HEK293 (cell line): ENCODE measurements at regions not wholly inside any gene's neighbourhood (a gene's known extent, or its start where the extent isn't known, plus 50 kb on each side); places are given as distances from the start of the nearest gene placed in this dataset.

Experiments
- CTCF ChIA-PET: fragments of 350-600 bp; formaldehyde crosslinking; extraction: SDS; loops from one replicate; lab custom pipeline; 2021; ENCODE audit warnings: antibody characterized with exemption; lab: Yijun Ruan, JAX
- POLR2A ChIA-PET: fragments of 300-600 bp; formaldehyde crosslinking; extraction: SDS; loops from one replicate; lab custom pipeline; 2020; ENCODE audit warnings: antibody characterized with exemption, inconsistent platforms; lab: Yijun Ruan, JAX
- H3K27ac ChIP-seq: fragments of 200-500 bp; sonication (Bioruptor generic); 2 replicates; pipeline ENCODE4 v1.5.1; 2014; ENCODE audit warnings: low read depth, low read length, control low read depth, inconsistent platforms; ENCODE audit errors: extremely low read depth
- H3K36me3 ChIP-seq, 2 experiments: fragments of 200-500 bp in 1 of 2; sonication (Bioruptor generic) in 1 of 2; 1 replicate in 1 of 2; 2 replicates in 1 of 2; pipeline ENCODE4 v1.5.1; 2014 to 2017; ENCODE audit warnings: inconsistent platforms in 2 of 2, low read length in 2 of 2; ENCODE audit not compliant: control insufficient read depth in 2 of 2, insufficient read depth in 1 of 2
- H3K4me1 ChIP-seq: fragments of 200-500 bp; sonication (Bioruptor generic); 2 replicates; pipeline ENCODE4 v1.5.1; 2014; ENCODE audit warnings: mild to moderate bottlenecking, low read length, inconsistent platforms; ENCODE audit not compliant: control insufficient read depth, insufficient read depth
- H3K4me3 ChIP-seq: 2 replicates; pipeline ENCODE4 v1.5.1; 2011; ENCODE audit warnings: low read depth, mild to moderate bottlenecking, control low read depth, low read length, moderate library complexity
- H3K9me3 ChIP-seq: fragments of 200-500 bp; sonication (Bioruptor generic); 2 replicates; pipeline ENCODE4 v1.5.1; 2014; ENCODE audit warnings: low read depth, low read length, inconsistent platforms; ENCODE audit not compliant: control insufficient read depth, insufficient read depth
- FEZF1 ChIP-seq: fragments of 450-650 bp; formaldehyde crosslinking; IDR thresholded peaks from 2 replicates; pipeline ENCODE4 v1.5.1; 2016; ENCODE audit warnings: missing biosample characterization, missing genetic modification characterization
- KLF9 ChIP-seq: fragments of 450-650 bp; formaldehyde crosslinking; IDR thresholded peaks from 2 replicates; pipeline ENCODE4 v1.5.1; 2016; ENCODE audit warnings: missing biosample characterization, missing genetic modification characterization, low read depth
- MEIS1 ChIP-seq: sonication (generic); formaldehyde crosslinking; IDR thresholded peaks from 2 replicates; pipeline ENCODE4 v1.8.1; 2022; ENCODE audit warnings: missing genetic modification reagents, mild to moderate bottlenecking, borderline replicate concordance
- PBX3 ChIP-seq: sonication (generic); formaldehyde crosslinking; IDR thresholded peaks from 2 replicates; pipeline ENCODE4 v1.8.1; 2022; ENCODE audit warnings: mild to moderate bottlenecking, moderate library complexity, missing genetic modification reagents
- RBAK ChIP-seq: fragments of 450-650 bp; formaldehyde crosslinking; IDR thresholded peaks from 2 replicates; pipeline ENCODE4 v1.5.1; 2016; ENCODE audit warnings: missing biosample characterization, missing genetic modification characterization
- REPIN1 ChIP-seq: fragments of 450-650 bp; formaldehyde crosslinking; IDR thresholded peaks from 2 replicates; pipeline ENCODE4 v1.5.1; 2017; ENCODE audit warnings: missing biosample characterization, missing genetic modification characterization, low read depth
- SP2 ChIP-seq: fragments of 450-650 bp; formaldehyde crosslinking; IDR thresholded peaks from 2 replicates; pipeline ENCODE4 v1.5.1; 2016; ENCODE audit warnings: missing biosample characterization, missing genetic modification characterization
- ZBTB7A ChIP-seq: fragments of 450-650 bp; formaldehyde crosslinking; IDR thresholded peaks from 2 replicates; pipeline ENCODE4 v1.5.1; 2016; ENCODE audit warnings: low read depth, missing biosample characterization, missing genetic modification characterization
- ZFP37 ChIP-seq: fragments of 450-650 bp; formaldehyde crosslinking; IDR thresholded peaks from 2 replicates; pipeline ENCODE4 v1.5.1; 2016; ENCODE audit warnings: missing biosample characterization, missing genetic modification characterization
- ZNF10 ChIP-seq: fragments of 450-650 bp; formaldehyde crosslinking; IDR thresholded peaks from 2 replicates; pipeline ENCODE4 v1.5.1; 2017; ENCODE audit warnings: missing biosample characterization, missing genetic modification characterization
- ZNF146 ChIP-seq: fragments of 450-650 bp; formaldehyde crosslinking; IDR thresholded peaks from 2 replicates; pipeline ENCODE4 v1.5.1; 2016; ENCODE audit warnings: missing biosample characterization, missing genetic modification characterization
- ZNF184 ChIP-seq: fragments of 450-650 bp; IDR thresholded peaks from 2 replicates; pipeline ENCODE4 v1.5.1; 2018; ENCODE audit warnings: missing biosample characterization, mild to moderate bottlenecking, missing genetic modification characterization
- ZNF202 ChIP-seq: fragments of 450-650 bp; formaldehyde crosslinking; IDR thresholded peaks from 2 replicates; pipeline ENCODE4 v1.5.1; 2016; ENCODE audit warnings: missing biosample characterization, missing genetic modification characterization, borderline replicate concordance
- ZNF23 ChIP-seq: fragments of 450-650 bp; formaldehyde crosslinking; IDR thresholded peaks from 2 replicates; pipeline ENCODE4 v1.5.1; 2016; ENCODE audit warnings: missing biosample characterization, missing genetic modification characterization, borderline replicate concordance
- ZNF311 ChIP-seq: fragments of 450-650 bp; formaldehyde crosslinking; IDR thresholded peaks from 2 replicates; pipeline ENCODE4 v1.5.1; 2017; ENCODE audit warnings: missing biosample characterization, missing genetic modification characterization, borderline replicate concordance
- ZNF350 ChIP-seq: fragments of 450-650 bp; formaldehyde crosslinking; IDR thresholded peaks from 2 replicates; pipeline ENCODE4 v1.5.0; 2017; ENCODE audit warnings: missing biosample characterization, mild to moderate bottlenecking, missing genetic modification characterization
- ZNF398 ChIP-seq: fragments of 450-650 bp; formaldehyde crosslinking; IDR thresholded peaks from 2 replicates; pipeline ENCODE4 v1.5.1; 2017; ENCODE audit warnings: missing biosample characterization, missing genetic modification characterization
- ZNF561 ChIP-seq: fragments of 450-650 bp; IDR thresholded peaks from 2 replicates; pipeline ENCODE4 v1.5.1; 2018; ENCODE audit warnings: missing biosample characterization, missing genetic modification characterization, borderline replicate concordance
- ZNF76 ChIP-seq: fragments of 450-650 bp; formaldehyde crosslinking; IDR thresholded peaks from 2 replicates; pipeline ENCODE4; 2016; ENCODE audit warnings: low read depth, missing biosample characterization, missing genetic modification characterization, borderline replicate concordance
- ZNF830 ChIP-seq: fragments of 450-650 bp; IDR thresholded peaks from 2 replicates; pipeline ENCODE4 v1.5.0; 2018; ENCODE audit warnings: missing biosample characterization, missing genetic modification characterization, low read depth, mild to moderate bottlenecking, moderate library complexity
- TF ChIP-seq, protein P1 (sequence below): fragments of 450-650 bp; formaldehyde crosslinking; IDR thresholded peaks from 2 replicates; pipeline ENCODE4 v1.5.1; 2016; ENCODE audit warnings: missing biosample characterization, missing genetic modification characterization
- TF ChIP-seq, protein P2 (sequence below): fragments of 450-650 bp; formaldehyde crosslinking; IDR thresholded peaks from 2 replicates; pipeline ENCODE4 v1.5.1; 2016; ENCODE audit warnings: missing biosample characterization, missing genetic modification characterization
- TF ChIP-seq, protein P3 (sequence below): fragments of 450-650 bp; formaldehyde crosslinking; IDR thresholded peaks from 2 replicates; pipeline ENCODE4 v1.5.1; 2016; ENCODE audit warnings: missing biosample characterization, missing genetic modification characterization

DNA sequence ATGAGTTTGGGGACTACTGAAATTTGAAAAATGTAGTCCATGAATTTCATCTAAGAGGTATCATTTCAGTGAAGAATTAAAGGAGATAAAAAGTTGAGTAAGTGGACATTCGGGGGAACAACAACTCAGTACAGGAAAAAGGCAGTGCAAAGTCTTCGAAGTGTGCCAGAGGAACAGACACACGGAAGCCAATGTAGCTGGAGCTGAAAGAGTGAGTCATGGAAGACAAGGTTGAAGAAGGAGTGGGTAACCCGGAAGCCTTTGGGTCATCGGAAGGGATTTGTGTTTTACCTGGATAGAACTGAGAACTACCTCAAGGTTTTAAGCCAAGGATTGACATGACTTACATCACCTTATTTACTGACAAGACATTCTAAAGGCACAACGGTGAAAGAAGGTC lies 733.4 kb downstream of the NCAM2 start:
- no peaks in the 10 kb centered on the region for H3K36me3 ChIP-seq
- H3K4me3 ChIP-seq = no peak overlapping the region
- no peaks in the 10 kb centered on the region for H3K4me1 ChIP-seq
- TF ChIP-seq PBX3 (CRISPR knock-in tag) = no peak
- CTCF ChIA-PET = no interaction called here
- H3K9me3 ChIP-seq = no peaks in the 10 kb centered on the region
- POLR2A ChIA-PET = no interaction called here
- no peak overlapping the region for H3K27ac ChIP-seq

GRCh38 chr21:21734088-21734487 lies 735.9 kb downstream of the NCAM2 start:
- CTCF ChIA-PET = no interaction called here

GRCh38 chr21:21737186-21737585 lies 739.0 kb downstream of the NCAM2 start:
- Histone ChIP-seq H3K9me3 (no peaks in the 10 kb centered on the region), H3K4me3 (no peak overlapping the region), H3K27ac (no peak overlapping the region), H3K4me1 (no peaks in the 10 kb centered on the region), H3K36me3 (no peaks in the 10 kb centered on the region)
- POLR2A ChIA-PET = no interaction called here
- CTCF ChIA-PET = no interaction called here
- no peak for TF ChIP-seq ZNF202 (tag by site-specific recombination)
- no peak for TF ChIP-seq FEZF1 (tag by site-specific recombination)
- TF ChIP-seq ZBTB7A (tag by site-specific recombination) = no peak
- TF ChIP-seq REPIN1 (tag by site-specific recombination) = no peak
- TF ChIP-seq ZNF398 (tag by site-specific recombination) = no peak
- no peak for TF ChIP-seq RBAK (tag by site-specific recombination)
- no peak for TF ChIP-seq ZNF311 (tag by site-specific recombination)
- TF ChIP-seq ZNF146 (tag by site-specific recombination) = no peak
- no peak for TF ChIP-seq ZFP37 (tag by site-specific recombination)

More at GRCh38 chr21:21734088-21734487, 735.9 kb downstream of the NCAM2 start:
- TF ChIP-seq MEIS1 (CRISPR knock-in tag) (no peak), ZNF184 (tag by site-specific recombination) (no peak), ZNF830 (tag by site-specific recombination) (no peak), ZNF10 (no peak), ZNF561 (tag by site-specific recombination) (no peak), KLF9 (tag by site-specific recombination) (no peak), ZNF76 (tag by site-specific recombination) (no peak), ZNF23 (tag by site-specific recombination) (no peak), SP2 (no peak), ZNF350 (tag by site-specific recombination) (no peak), ZFP37 (tag by site-specific recombination) (no peak)
- TF ChIP-seq, protein P1, sequence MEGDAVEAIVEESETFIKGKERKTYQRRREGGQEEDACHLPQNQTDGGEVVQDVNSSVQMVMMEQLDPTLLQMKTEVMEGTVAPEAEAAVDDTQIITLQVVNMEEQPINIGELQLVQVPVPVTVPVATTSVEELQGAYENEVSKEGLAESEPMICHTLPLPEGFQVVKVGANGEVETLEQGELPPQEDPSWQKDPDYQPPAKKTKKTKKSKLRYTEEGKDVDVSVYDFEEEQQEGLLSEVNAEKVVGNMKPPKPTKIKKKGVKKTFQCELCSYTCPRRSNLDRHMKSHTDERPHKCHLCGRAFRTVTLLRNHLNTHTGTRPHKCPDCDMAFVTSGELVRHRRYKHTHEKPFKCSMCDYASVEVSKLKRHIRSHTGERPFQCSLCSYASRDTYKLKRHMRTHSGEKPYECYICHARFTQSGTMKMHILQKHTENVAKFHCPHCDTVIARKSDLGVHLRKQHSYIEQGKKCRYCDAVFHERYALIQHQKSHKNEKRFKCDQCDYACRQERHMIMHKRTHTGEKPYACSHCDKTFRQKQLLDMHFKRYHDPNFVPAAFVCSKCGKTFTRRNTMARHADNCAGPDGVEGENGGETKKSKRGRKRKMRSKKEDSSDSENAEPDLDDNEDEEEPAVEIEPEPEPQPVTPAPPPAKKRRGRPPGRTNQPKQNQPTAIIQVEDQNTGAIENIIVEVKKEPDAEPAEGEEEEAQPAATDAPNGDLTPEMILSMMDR = no peak
- TF ChIP-seq, protein P2, sequence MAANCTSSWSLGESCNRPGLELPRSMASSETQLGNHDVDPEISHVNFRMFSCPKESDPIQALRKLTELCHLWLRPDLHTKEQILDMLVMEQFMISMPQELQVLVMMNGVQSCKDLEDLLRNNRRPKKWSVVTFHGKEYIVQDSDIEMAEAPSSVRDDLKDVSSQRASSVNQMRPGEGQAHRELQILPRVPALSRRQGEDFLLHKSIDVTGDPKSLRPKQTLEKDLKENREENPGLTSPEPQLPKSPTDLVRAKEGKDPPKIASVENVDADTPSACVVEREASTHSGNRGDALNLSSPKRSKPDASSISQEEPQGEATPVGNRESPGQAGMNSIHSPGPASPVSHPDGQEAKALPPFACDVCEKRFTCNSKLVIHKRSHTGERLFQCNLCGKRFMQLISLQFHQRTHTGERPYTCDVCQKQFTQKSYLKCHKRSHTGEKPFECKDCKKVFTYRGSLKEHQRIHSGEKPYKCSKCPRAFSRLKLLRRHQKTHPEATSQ (tag by site-specific recombination) = no peak
- TF ChIP-seq, protein P3, sequence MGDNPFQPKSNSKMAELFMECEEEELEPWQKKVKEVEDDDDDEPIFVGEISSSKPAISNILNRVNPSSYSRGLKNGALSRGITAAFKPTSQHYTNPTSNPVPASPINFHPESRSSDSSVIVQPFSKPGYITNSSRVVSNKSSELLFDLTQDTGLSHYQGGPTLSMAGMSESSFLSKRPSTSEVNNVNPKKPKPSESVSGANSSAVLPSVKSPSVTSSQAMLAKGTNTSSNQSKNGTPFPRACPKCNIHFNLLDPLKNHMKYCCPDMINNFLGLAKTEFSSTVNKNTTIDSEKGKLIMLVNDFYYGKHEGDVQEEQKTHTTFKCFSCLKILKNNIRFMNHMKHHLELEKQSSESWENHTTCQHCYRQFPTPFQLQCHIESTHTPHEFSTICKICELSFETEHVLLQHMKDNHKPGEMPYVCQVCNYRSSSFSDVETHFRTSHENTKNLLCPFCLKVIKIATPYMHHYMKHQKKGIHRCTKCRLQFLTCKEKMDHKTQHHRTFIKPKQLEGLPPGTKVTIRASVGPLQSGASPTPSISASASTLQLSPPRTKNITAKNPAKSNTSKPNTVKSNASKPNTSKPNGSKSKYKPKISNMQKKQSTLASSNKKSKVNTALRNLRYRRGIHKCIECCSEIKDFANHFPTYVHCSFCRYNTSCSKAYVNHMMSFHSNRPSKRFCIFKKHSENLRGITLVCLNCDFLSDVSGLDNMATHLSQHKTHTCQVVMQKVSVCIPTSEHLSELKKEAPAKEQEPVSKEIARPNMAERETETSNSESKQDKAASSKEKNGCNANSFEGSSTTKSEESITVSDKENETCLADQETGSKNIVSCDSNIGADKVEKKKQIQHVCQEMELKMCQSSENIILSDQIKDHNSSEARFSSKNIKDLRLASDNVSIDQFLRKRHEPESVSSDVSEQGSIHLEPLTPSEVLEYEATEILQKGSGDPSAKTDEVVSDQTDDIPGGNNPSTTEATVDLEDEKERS (tag by site-specific recombination) = no peak
- Histone ChIP-seq H3K4me1 (no peaks in the 10 kb centered on the region), H3K4me3 (no peak overlapping the region), H3K27ac (no peak overlapping the region), H3K36me3 (no peaks in the 10 kb centered on the region), H3K9me3 (no peaks in the 10 kb centered on the region)
- POLR2A ChIA-PET = no interaction called here
